KMS-11 (cell line): ENCODE measurements at regions not wholly inside any gene's neighbourhood (a gene's known extent, or its start where the extent isn't known, plus 50 kb on each side); places are given as distances from the start of the nearest gene placed in this dataset.
"Not testable (repeated sequence)": the region's sequence is repeated elsewhere in the genome, so short reads cannot be mapped to it uniquely, and the experiment has no call there.

Experiments used
- H2AFZ ChIP-seq: fragments of 200-600 bp; sonication (generic); 2 replicates; pipeline ENCODE4 v1.6.1; 2016; ENCODE audit warnings: antibody characterized with exemption, mixed run types, low read depth
- H3K27ac ChIP-seq: fragments of 200-600 bp; sonication (generic); 2 replicates; pipeline ENCODE4 v1.6.1; 2016; ENCODE audit warnings: mild to moderate bottlenecking, mixed run types
- H3K27me3 ChIP-seq: fragments of 200-600 bp; sonication (generic); 2 replicates; pipeline ENCODE4 v1.6.1; 2017; ENCODE audit warnings: mild to moderate bottlenecking, low read depth, mixed run types, moderate library complexity; ENCODE audit not compliant: insufficient read depth
- H3K36me3 ChIP-seq: fragments of 200-600 bp; sonication (generic); 2 replicates; pipeline ENCODE4 v1.6.1; 2017; ENCODE audit warnings: mild to moderate bottlenecking, mixed run types; ENCODE audit not compliant: insufficient read depth
- H3K4me1 ChIP-seq: fragments of 200-600 bp; sonication (generic); 2 replicates; pipeline ENCODE4 v1.6.1; 2016; ENCODE audit warnings: mild to moderate bottlenecking, low read depth, mixed run types; ENCODE audit not compliant: poor library complexity, severe bottlenecking
- H3K4me2 ChIP-seq: fragments of 200-600 bp; sonication (generic); 2 replicates; pipeline ENCODE4 v1.7.0; 2016; ENCODE audit warnings: mild to moderate bottlenecking, mixed run types
- H3K4me3 ChIP-seq: fragments of 200-600 bp; sonication (generic); IDR thresholded peaks from 2 replicates; pipeline ENCODE4 v1.6.1; 2017; ENCODE audit warnings: low read depth, low read length, mixed read lengths; ENCODE audit not compliant: insufficient read depth
- H3K79me2 ChIP-seq: fragments of 200-600 bp; sonication (generic); 2 replicates; pipeline ENCODE4 v1.6.1; 2016; ENCODE audit warnings: low read depth, mixed run types; ENCODE audit not compliant: insufficient read depth
- H3K9ac ChIP-seq: fragments of 200-600 bp; sonication (generic); 2 replicates; pipeline ENCODE4 v1.6.1; 2016; ENCODE audit warnings: mild to moderate bottlenecking, mixed run types
- H4K20me1 ChIP-seq: fragments of 200-600 bp; sonication (generic); 2 replicates; pipeline ENCODE4 v1.6.1; 2016; ENCODE audit warnings: mild to moderate bottlenecking, mixed run types; ENCODE audit not compliant: insufficient read depth
- TF ChIP-seq, protein P1 (sequence below): fragments of 200-600 bp; sonication (generic); conservative IDR thresholded peaks from 2 replicates; pipeline ENCODE4 v1.6.1; 2017; ENCODE audit warnings: low read depth, mild to moderate bottlenecking, antibody characterized with exemption, low read length, moderate library complexity, mixed read lengths

DNA sequence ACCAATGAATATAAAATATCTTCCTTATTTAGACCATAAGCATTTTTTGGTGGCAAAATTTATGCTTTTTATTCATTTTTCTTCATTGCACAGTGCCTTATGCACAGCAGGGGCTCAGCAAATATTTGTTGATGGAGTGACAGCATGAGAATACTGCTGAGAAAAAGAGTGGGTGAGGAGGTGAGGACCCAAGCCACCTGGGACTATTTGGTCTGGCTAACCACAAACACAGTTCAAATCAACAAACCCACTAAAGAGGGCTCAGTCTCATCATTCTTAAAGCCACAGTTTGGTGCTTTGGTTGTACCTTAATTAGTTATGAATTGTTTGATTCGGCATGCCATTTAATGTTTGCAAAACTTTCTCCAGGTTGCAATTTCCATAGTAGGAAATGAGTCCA is 183.5 kb upstream of the ZNF521 start:
- Histone ChIP-seq H3K4me1 (no peaks in the 10 kb centered on the region), H3K4me3 (no peak overlapping the region), H3K36me3 (no peaks in the 10 kb centered on the region), H3K4me2 (no peak overlapping the region), H3K27ac (no peak overlapping the region), H3K27me3 (no peaks in the 10 kb centered on the region), H4K20me1 (no peaks in the 10 kb centered on the region), H3K9ac (no peak overlapping the region), H3K79me2 (no peaks in the 10 kb centered on the region), H2AFZ (no peak overlapping the region)
- TF ChIP-seq, protein P1, sequence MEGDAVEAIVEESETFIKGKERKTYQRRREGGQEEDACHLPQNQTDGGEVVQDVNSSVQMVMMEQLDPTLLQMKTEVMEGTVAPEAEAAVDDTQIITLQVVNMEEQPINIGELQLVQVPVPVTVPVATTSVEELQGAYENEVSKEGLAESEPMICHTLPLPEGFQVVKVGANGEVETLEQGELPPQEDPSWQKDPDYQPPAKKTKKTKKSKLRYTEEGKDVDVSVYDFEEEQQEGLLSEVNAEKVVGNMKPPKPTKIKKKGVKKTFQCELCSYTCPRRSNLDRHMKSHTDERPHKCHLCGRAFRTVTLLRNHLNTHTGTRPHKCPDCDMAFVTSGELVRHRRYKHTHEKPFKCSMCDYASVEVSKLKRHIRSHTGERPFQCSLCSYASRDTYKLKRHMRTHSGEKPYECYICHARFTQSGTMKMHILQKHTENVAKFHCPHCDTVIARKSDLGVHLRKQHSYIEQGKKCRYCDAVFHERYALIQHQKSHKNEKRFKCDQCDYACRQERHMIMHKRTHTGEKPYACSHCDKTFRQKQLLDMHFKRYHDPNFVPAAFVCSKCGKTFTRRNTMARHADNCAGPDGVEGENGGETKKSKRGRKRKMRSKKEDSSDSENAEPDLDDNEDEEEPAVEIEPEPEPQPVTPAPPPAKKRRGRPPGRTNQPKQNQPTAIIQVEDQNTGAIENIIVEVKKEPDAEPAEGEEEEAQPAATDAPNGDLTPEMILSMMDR, result no peak

DNA sequence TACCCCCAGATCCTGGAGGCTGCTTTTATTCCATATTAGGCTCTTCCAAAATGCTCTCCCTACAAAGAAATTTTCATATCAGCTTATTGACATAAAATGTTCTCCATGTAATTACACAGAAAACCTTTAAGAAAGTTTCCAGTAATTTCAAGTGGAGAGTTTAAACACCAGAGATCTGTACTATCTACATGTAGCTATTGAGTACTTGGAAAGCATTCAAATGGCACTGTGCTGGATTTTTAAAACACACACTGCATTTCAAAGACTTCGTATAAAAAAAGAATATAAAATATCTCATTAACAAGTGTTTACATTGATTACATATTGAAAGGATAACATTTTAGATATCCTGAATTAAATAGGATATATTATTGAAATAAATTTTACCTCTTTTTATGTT is 182.4 kb upstream of the ZNF521 start:
- Histone ChIP-seq H2AFZ (no peak overlapping the region), H3K36me3 (no peaks in the 10 kb centered on the region), H3K4me1 (no peaks in the 10 kb centered on the region), H3K79me2 (no peaks in the 10 kb centered on the region), H3K27ac (no peak overlapping the region), H3K9ac (no peak overlapping the region), H3K27me3 (no peaks in the 10 kb centered on the region), H4K20me1 (no peaks in the 10 kb centered on the region), H3K4me2 (no peak overlapping the region), H3K4me3 (no peak overlapping the region)
- TF ChIP-seq, protein P1, result no peak

DNA sequence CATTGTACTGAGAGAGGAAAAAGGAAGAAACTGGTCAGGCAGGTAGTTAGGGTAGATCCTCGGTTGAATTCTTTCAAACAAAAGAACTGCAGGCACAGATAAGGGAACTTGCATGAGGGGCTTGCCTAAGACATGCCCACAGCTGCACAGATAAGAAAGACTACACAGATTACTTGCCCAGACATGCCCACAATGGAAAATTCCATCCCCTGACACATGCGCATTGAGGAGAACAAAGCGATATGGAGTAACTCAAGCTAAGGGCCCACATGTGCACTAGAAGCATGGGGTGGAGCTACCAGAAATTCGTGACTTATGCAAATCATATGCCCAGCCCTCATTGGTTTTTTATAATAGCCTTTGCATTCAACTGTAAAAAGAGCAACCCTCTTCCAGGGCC is 181.3 kb upstream of the ZNF521 start:
- H3K4me3 ChIP-seq, result no peak overlapping the region
- H3K27ac ChIP-seq, result no peak overlapping the region
- no peaks in the 10 kb centered on the region for H3K79me2 ChIP-seq
- H4K20me1 ChIP-seq, result no peaks in the 10 kb centered on the region
- H3K4me1 ChIP-seq, result no peaks in the 10 kb centered on the region
- H3K27me3 ChIP-seq, result no peaks in the 10 kb centered on the region
- H3K4me2 ChIP-seq, result no peak overlapping the region
- no peaks in the 10 kb centered on the region for H3K36me3 ChIP-seq
- H3K9ac ChIP-seq, result no peak overlapping the region
- TF ChIP-seq, protein P1, result no peak
- H2AFZ ChIP-seq, result no peak overlapping the region

DNA sequence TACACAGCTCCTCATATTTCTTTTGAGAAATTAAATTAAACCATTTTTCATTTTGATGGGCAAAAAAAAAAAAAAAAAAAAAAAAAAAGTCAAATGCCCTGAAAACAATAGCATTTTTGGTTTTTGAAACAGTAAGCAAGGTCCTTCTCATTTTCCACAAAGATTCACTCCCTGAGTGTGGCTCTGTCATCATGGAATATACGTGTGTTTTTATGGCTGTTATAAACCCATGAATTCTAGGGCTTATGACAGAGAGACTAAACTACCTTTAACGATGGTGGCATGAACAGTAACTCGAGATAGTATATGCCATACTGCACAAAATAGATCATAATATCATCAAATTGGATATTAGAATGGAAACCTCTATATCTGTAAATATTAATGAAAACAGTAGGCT is 179.2 kb upstream of the ZNF521 start:
- Histone ChIP-seq H3K4me3 (no peak overlapping the region), H3K36me3 (no peaks in the 10 kb centered on the region), H4K20me1 (no peaks in the 10 kb centered on the region), H3K4me1 (no peaks in the 10 kb centered on the region), H3K27me3 (no peaks in the 10 kb centered on the region), H3K27ac (no peak overlapping the region), H3K79me2 (no peaks in the 10 kb centered on the region), H2AFZ (no peak overlapping the region), H3K4me2 (no peak overlapping the region), H3K9ac (no peak overlapping the region)
- TF ChIP-seq, protein P1, result no peak

DNA sequence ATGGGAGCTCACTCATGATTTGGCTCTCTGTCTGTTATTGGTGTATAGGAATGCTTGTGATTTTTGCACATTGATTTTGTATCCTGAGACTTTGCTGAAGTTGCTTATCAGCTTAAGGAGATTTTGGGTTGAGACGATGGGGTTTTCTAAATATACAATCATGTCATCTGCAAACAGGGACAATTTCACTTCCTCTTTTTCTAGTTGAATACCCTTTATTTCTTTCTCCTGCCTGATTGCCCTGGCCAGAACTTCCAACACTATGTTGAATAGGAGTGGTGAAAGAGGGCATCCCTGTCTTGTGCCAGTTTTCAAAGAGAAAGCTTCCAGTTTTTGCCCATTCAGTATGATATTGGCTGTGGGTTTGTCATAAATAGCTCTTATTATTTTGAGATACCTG is 173.8 kb upstream of the ZNF521 start:
- not testable (repeated sequence) for H3K4me1 ChIP-seq, H3K27ac ChIP-seq, H3K36me3 ChIP-seq, H3K4me2 ChIP-seq, H3K9ac ChIP-seq, H3K79me2 ChIP-seq, H2AFZ ChIP-seq, H3K4me3 ChIP-seq, H4K20me1 ChIP-seq, H3K27me3 ChIP-seq
